ENCODE measurements at regions not wholly inside any gene's neighbourhood (a gene's known extent, or its start where the extent isn't known, plus 50 kb on each side); places are given as distances from the start of the nearest gene placed in this dataset.
A peak's percentile ranks its signal among the peaks of the same experiment; 100 is the strongest.

GRCh38 chr1:182149411-182149965, 88.0 kb upstream of the ZNF648 start:
- peak; percentile 18 for DNase-seq

DNA sequence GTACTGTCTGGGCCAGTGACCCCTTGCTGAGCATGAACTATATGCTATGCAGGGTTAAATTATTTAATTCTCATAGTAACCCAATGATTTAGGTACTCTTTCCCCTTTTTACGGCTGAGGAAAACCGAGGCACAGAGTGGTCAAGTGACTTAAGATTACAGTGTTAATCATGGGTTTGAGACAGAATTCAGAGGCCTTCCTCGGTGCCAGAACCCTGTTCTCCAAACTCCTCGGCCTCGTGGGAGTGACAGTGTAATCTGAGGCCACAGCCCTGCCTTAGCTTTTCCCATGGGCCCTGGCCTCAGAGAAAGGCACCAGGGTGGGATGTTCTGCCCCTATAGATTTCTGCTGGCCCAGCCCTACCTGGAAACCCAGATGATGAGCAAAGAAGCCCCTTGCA, 86.4 kb upstream of the ZNF648 start:
- DNase-seq: no peak

DNA sequence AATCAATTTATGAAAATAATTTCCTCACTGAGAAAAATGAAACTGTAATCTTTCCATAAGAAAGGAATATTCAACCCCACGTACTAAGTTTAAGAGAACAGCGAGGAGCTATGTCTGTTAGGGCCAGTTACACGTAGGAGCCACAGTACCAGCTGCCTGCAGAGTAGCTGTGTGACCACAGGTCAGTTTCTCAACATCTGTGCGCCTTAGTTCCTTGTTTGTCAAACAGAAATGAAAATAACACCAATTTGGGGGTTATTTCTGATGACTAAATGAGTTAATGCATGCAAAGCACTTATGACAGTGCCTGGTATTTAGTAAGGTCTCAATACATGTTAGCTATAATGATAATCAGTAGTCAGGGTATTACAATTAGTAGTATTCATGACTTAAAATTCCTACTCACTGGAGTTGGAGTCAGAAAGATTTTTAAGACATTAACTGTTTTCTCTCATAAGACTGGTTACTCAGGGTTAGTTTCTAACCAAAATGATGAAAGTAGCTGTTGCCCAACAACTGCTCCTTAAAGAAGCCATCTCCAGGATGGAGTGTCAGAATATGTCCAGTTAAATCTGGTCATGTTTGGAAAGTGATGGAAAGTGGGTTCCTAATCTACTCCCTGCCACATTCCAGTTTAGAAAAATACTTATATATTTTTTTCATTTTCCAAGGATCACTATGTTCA, 85.8 kb upstream of the ZNF648 start:
- no peak for DNase-seq

DNA sequence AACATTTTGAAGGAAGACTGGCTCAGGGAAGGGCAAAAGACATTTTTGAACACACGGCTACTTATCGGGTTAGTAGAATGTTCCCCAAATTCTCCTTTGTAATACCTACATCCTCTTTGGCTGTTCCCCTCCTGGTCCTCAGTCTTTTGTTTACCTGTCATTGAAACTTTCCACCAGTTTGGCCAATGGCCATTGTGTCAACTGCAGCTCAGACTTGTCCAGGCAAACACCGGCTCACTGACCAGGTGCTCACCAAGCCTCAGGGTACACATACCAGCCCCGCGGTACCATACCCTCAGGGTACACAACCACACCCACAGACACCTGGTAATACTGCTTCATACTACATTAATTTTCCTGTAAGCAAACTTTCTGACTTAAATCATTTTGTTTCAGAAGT, 84.8 kb upstream of the ZNF648 start:
- no peak for DNase-seq

DNA sequence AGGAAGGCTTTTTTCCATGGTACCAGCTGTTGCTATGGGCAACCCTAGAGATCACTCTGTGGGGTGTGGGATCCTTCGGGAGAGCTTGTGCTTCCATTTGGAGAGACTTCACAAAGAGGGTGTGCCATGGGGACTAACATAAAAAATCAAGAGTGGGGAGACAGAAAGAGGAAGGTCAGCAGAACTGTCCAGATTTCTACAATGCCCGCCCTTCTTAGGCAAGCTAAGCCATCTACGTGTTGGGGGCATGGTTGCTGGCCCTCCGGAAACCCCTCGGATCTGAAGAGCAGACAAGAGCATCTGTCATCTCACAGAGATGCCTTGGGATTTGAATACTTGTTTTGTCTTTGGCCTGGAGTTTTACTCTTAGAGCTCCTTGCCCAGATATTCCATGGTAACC, 83.9 kb upstream of the ZNF648 start:
- DNase-seq: no peak

GRCh38 chr1:182144646-182145030, 83.1 kb upstream of the ZNF648 start:
- DNase-seq: no peak

- peak; percentile 38 for DNase-seq
These were observed 82.5 kb upstream of the ZNF648 start for GRCh38 chr1:182143825-182144645.

- peak; percentile 88 for DNase-seq
These were observed 81.7 kb upstream of the ZNF648 start for GRCh38 chr1:182143154-182143657.

GRCh38 chr1:182142621-182143020, 81.1 kb upstream of the ZNF648 start:
- no peak for DNase-seq

DNA sequence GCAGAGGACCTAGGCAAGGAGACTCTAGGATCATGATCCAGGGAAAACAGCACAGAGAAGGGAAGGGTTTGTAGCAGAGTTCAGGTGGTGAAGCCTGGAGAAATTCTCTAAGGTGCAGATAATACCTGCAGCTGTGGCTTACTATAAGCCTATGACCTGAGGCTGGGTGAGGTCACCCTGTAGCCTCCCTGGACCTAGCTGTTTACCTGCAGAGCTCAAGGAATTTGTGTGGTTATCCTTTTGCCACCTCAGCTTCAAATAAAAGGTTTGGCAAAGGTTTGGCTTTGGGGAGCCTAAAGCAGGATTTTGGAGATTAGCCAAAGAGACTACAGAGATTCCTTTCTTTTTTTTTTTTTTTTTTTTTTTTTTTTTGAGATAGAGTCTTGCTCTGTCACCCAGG, 79.5 kb upstream of the ZNF648 start:
- DNase-seq: no peak

GRCh38 chr1:182139496-182139895, 78.0 kb upstream of the ZNF648 start:
- DNase-seq: peak; percentile 21

GRCh38 chr1:182137546-182137945, 76.0 kb upstream of the ZNF648 start:
- DNase-seq: no peak

GRCh38 chr1:182135946-182136345, 74.4 kb upstream of the ZNF648 start:
- no peak for DNase-seq

DNA sequence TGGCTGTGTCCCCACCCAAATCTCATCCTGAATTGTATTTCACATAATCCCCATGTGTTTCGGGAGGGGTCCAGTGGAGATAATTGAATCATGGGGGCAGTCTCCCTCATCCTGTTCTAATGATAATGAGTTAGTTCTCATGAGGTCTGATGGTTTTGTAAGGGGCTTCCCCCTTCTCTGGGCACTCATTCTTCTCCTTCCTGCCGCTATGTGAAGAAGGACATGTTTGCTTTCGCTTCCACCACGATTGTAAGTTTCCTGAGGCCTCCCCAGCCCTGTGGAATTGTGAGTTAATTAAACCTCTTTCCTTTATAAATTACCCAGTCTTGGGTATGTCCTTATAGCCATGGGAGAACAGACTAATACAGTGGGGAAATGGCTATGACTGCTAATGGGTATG, 72.7 kb upstream of the ZNF648 start:
- no peak for DNase-seq

DNA sequence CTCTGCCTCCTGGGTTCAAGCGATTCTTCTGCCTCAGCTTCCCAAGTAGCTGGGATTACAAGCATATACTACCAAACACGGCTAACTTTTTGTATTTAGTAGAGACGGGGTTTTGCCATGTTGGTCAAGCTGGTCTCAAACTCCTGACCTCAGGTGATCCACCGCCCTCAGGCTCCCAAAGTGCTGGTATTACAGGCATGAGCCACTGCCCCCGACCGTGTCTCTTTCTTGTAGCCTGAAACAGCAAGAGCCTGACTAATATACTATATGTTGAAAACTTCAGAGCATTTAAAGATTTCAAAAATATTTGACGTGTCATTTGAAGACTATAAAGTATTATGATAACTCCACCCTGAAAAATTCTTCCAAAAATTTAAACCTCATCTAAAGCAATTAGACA, 71.7 kb upstream of the ZNF648 start:
- DNase-seq: no peak

DNA sequence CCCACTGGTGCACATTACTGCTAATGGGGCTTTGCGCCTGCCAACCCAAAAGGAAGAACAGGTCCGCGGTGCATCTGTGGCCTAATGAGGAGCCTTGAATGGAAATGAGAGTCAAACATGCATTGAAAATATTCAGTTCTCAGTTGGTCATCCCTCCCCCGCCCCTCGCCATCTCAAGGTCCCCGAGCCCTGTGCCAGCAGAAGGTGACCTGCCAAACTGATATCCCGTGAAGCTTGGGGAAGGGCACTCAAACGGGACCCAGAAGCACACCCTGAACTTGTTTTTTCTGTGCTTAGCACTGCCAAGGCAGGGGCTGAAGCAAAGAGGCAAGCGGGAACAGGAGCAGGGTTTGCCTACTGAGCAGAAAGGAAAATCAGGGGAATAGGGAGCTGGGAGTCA, 67.9 kb upstream of the ZNF648 start:
- DNase-seq: no peak

GRCh38 chr1:182128502-182128901, 67.0 kb upstream of the ZNF648 start:
- DNase-seq: no peak

DNA sequence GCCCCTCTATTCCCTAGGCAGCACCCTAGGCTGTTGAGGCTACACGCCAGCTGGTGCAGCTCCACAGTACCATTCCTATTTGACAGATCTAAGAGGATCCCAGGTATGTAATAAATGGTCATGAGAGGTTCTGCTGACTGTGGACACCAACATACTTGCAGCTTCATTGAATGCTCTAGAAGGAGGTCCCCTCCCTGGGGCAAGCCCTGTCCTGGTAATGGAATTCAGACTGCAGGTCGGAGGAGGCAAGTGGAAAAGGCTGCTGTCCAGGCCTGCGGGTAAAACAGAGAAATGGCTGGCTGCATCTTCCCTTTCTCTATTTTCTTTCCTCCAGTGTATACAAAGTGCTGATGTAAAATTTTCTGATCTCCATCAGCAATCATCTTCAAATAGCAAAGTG, 66.1 kb upstream of the ZNF648 start:
- no peak for DNase-seq

- DNase-seq: no peak
These were observed 64.8 kb upstream of the ZNF648 start for GRCh38 chr1:182126272-182126800.

- DNase-seq: no peak
These were observed 61.4 kb upstream of the ZNF648 start for GRCh38 chr1:182122913-182123260.

GRCh38 chr1:182122256-182122912, 60.9 kb upstream of the ZNF648 start:
- no peak for DNase-seq

DNA sequence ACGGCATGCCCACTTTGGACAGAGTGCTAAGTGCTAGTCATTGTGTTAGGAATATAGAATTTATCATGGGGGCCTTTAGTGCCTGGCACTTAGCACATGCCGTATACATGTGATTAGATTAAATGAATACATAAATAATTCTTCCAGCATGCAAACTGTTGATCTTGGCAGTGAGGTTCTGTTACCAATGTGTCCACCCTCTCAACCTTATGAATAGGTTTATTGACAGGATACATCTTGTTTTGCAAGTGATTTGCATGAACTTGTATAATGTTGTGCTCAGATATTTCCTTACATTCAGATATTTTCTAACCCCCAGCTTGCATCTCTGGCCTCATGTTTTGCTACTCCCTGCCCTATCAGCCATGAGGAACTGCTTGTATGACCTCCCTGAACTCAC, 60.3 kb upstream of the ZNF648 start:
- no peak for DNase-seq
